ENCODE measurements at regions not wholly inside any gene's neighbourhood (a gene's known extent, or its start where the extent isn't known, plus 50 kb on each side); places are given as distances from the start of the nearest gene placed in this dataset.

DNA sequence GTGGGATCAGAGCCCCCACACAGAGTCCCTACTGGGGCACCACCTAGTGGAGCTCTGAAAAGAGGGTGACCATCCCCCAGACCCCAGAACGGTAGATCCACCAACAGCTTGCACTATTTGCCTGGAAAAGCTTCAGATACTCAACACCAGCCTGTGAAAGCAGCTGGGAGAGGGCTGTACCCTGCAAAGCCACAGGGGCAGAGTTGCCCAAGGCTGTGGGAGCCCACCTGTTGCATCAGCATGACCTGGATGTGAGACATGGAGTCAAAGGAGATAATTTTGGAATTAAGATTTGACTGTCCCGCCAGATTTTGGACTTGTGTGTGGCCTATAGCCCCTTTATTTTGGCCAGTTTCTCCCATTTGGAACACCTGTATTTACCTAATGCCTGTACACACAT lies 260.4 kb downstream of the TBX18 start:
- TF ChIP-seq SIN3A (IDR thresholded peaks at IDR 0.05; ENCODE audit: borderline replicate concordance, low read depth, low read length): no peak
- no peak for TF ChIP-seq FOSL2 (IDR thresholded peaks at IDR 0.05; ENCODE audit: borderline replicate concordance, low read depth)
- no peak for TF ChIP-seq CTCF (IDR thresholded peaks at IDR 0.05)
- no peak for TF ChIP-seq RAD21 (IDR thresholded peaks at IDR 0.05; ENCODE audit: low read length)
